A673 (cell line): ENCODE measurements at regions not wholly inside any gene's neighbourhood (a gene's known extent, or its start where the extent isn't known, plus 50 kb on each side); places are given as distances from the start of the nearest gene placed in this dataset.

ENCODE experiments used
- EZH2 ChIP-seq: fragments of 200-600 bp; sonication (generic); IDR thresholded peaks from 2 replicates; pipeline ENCODE4 v1.6.1; 2017; ENCODE audit warnings: borderline replicate concordance, low read depth, mild to moderate bottlenecking, mixed read lengths, antibody characterized with exemption, low read length; ENCODE audit not compliant: poor library complexity, severe bottlenecking
- TF ChIP-seq, protein P1 (sequence below): fragments of 300-800, 200-600 bp; sonication (generic); conservative IDR thresholded peaks from 2 replicates; pipeline ENCODE4 v1.5.1; 2017; ENCODE audit warnings: low read depth, mild to moderate bottlenecking, antibody characterized with exemption, low read length, moderate library complexity, mixed read lengths

DNA sequence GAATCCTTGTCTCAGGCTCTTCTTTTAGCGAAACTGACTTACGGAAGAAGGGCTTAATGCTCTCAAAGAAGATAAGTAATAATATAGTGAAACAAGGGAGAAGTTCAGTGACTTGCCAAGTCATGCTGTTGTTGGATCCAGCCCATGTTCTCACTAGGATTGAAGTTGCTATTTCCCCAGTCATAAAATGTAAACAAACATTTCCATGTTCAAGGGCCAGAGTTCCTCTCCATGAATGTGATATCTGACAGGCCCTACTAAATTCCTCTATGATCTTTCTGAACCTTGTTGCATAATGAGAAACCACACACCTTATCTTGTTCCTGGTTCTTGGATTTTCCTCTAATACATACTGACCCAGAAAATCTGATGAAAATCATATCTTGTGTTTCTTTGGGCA lies 876.5 kb upstream of the B3GALT2 start:
- TF ChIP-seq, protein P1, sequence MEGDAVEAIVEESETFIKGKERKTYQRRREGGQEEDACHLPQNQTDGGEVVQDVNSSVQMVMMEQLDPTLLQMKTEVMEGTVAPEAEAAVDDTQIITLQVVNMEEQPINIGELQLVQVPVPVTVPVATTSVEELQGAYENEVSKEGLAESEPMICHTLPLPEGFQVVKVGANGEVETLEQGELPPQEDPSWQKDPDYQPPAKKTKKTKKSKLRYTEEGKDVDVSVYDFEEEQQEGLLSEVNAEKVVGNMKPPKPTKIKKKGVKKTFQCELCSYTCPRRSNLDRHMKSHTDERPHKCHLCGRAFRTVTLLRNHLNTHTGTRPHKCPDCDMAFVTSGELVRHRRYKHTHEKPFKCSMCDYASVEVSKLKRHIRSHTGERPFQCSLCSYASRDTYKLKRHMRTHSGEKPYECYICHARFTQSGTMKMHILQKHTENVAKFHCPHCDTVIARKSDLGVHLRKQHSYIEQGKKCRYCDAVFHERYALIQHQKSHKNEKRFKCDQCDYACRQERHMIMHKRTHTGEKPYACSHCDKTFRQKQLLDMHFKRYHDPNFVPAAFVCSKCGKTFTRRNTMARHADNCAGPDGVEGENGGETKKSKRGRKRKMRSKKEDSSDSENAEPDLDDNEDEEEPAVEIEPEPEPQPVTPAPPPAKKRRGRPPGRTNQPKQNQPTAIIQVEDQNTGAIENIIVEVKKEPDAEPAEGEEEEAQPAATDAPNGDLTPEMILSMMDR: no peak
- no peak for TF ChIP-seq EZH2
